ENCODE measurements at regions not wholly inside any gene's neighbourhood (a gene's known extent, or its start where the extent isn't known, plus 50 kb on each side); places are given as distances from the start of the nearest gene placed in this dataset.

GRCh38 chr4:141922236-141922635 lies 285.9 kb downstream of the IL15 start (continued):
- TF ChIP-seq, protein P1, sequence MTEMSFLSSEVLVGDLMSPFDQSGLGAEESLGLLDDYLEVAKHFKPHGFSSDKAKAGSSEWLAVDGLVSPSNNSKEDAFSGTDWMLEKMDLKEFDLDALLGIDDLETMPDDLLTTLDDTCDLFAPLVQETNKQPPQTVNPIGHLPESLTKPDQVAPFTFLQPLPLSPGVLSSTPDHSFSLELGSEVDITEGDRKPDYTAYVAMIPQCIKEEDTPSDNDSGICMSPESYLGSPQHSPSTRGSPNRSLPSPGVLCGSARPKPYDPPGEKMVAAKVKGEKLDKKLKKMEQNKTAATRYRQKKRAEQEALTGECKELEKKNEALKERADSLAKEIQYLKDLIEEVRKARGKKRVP (CRISPR knock-in tag; IDR thresholded peaks at IDR 0.05), result no peak
- TF ChIP-seq KLF12 (CRISPR knock-in tag; IDR thresholded peaks at IDR 0.05; ENCODE audit: borderline replicate concordance), result no peak
- no peak for TF ChIP-seq ZGPAT (CRISPR knock-in tag; IDR thresholded peaks at IDR 0.05)
- no peak for TF ChIP-seq ZNF253 (CRISPR knock-in tag; IDR thresholded peaks at IDR 0.05; ENCODE audit: borderline replicate concordance)
- TF ChIP-seq ZNF333 (CRISPR knock-in tag; IDR thresholded peaks at IDR 0.05; ENCODE audit: borderline replicate concordance), result no peak
- TF ChIP-seq IRF2 (CRISPR knock-in tag; IDR thresholded peaks at IDR 0.05), result no peak
- TF ChIP-seq ZNF543 (CRISPR knock-in tag; IDR thresholded peaks at IDR 0.05), result no peak
- TF ChIP-seq THAP7 (CRISPR knock-in tag; IDR thresholded peaks at IDR 0.05), result no peak
- TF ChIP-seq HES4 (CRISPR knock-in tag; IDR thresholded peaks at IDR 0.05; ENCODE audit: borderline replicate concordance), result no peak
- TF ChIP-seq SOX13 (IDR thresholded peaks at IDR 0.05), result no peak
- TF ChIP-seq SOX13 (CRISPR knock-in tag; conservative IDR thresholded peaks at IDR 0.05 in 1 of 2, IDR thresholded peaks at IDR 0.05 in 1 of 2), result no peak
- no peak for TF ChIP-seq MIER2 (CRISPR knock-in tag; IDR thresholded peaks at IDR 0.05)
